HCT116 (cell line): ENCODE measurements at regions not wholly inside any gene's neighbourhood (a gene's known extent, or its start where the extent isn't known, plus 50 kb on each side); places are given as distances from the start of the nearest gene placed in this dataset.

Experiments used
- ATAC-seq: fragments of 200-7000 bp; cut with Tn5 transposase; 2 replicates; pipeline ENCODE4 v1.9.1; 2020; ENCODE audit warnings: mild to moderate bottlenecking, moderate library complexity
- BruUV-seq: library from RNA; stranded (reverse); fragments of 400-500 nt; replicated peaks from 2 replicates; lab custom pipeline; 2021; lab: Mats Ljungman, UMichigan
- CTCF ChIA-PET: fragments of 300-600 bp; sonication (Branson Sonifier 250); formaldehyde crosslinking; loops from one replicate; lab custom pipeline; 2021; ENCODE audit warnings: antibody characterized with exemption; lab: Charles Lee
- POLR2A ChIA-PET: fragments of 300-600, 350-600 bp; sonication (Branson Sonifier 250); formaldehyde crosslinking; loops from one replicate; lab custom pipeline; 2021; ENCODE audit warnings: antibody characterized with exemption; lab: Charles Lee
- RAD21 ChIA-PET, 2 experiments: fragments of 300-600 bp; sonication (Branson Sonifier 250); formaldehyde crosslinking; loops; one replicate each; lab custom pipeline; 2023; ENCODE audit warnings: low total read pairs in 2 of 2; ENCODE audit not compliant: uncharacterized antibody in 2 of 2, unreplicated experiment in 2 of 2, low non-redundant PET in 1 of 2; lab: Charles Lee
- DNase-seq: peaks from one replicate; pipeline ENCODE4 v3.0.0-alpha.2; 2010; ENCODE audit warnings: low read depth, low spot score
- H2AFZ ChIP-seq: fragments of 200-600 bp; shearing (Covaris generic), sonication (generic); 2 replicates; pipeline ENCODE4 v1.6.1; 2017; ENCODE audit warnings: low read depth, mixed run types, mixed read lengths, antibody characterized with exemption, low read length; ENCODE audit not compliant: poor library complexity, severe bottlenecking
- H3K27ac ChIP-seq: 2 replicates; pipeline ENCODE4 v1.5.1; 2012; ENCODE audit warnings: low read depth, low read length
- H3K27me3 ChIP-seq: fragments of 200-600 bp; sonication (generic); 2 replicates; pipeline ENCODE4 v1.6.1; 2016; ENCODE audit warnings: mixed run types, low read length, mixed read lengths; ENCODE audit not compliant: insufficient read depth
- H3K36me3 ChIP-seq, 2 experiments: fragments of 200-500 bp in 1 of 2; fragments of 200-600 bp in 1 of 2; sonication (Bioruptor generic) in 1 of 2; sonication (generic) in 1 of 2; 2 replicates each; pipeline versions ENCODE4 v1.5.1 to v1.6.1; 2014 to 2016; ENCODE audit warnings: low read length in 2 of 2, inconsistent platforms in 1 of 2, mixed read lengths in 1 of 2, mixed run types in 1 of 2; ENCODE audit not compliant: insufficient read depth in 2 of 2, control insufficient read depth in 1 of 2
- H3K4me1 ChIP-seq, 2 experiments: fragments of 200-600 bp in 1 of 2; sonication (generic) in 1 of 2; 2 replicates each; pipeline versions ENCODE4 v1.5.1 to v1.6.1; 2012 to 2017; ENCODE audit warnings: low read length in 2 of 2, inconsistent platforms in 1 of 2, mild to moderate bottlenecking in 1 of 2, mixed read lengths in 1 of 2, mixed run types in 1 of 2, moderate library complexity in 1 of 2; ENCODE audit not compliant: insufficient read depth in 2 of 2, control insufficient read depth in 1 of 2
- H3K4me2 ChIP-seq: fragments of 200-600 bp; sonication (generic); 2 replicates; pipeline ENCODE4 v1.6.1; 2017; ENCODE audit warnings: mixed run types, low read length, mixed read lengths
- H3K4me3 ChIP-seq, 2 experiments: fragments of 200-600 bp in 1 of 2; sonication (generic) in 1 of 2; replicated peaks in 1 of 2; 2 replicates each; pipeline ENCODE4 v1.5.1; 2011 to 2016; ENCODE audit warnings: low read length in 2 of 2, control low read depth in 1 of 2, low read depth in 1 of 2, mild to moderate bottlenecking in 1 of 2, mixed read lengths in 1 of 2, mixed run types in 1 of 2
- H3K79me2 ChIP-seq: fragments of 200-600 bp; sonication (generic); 2 replicates; pipeline ENCODE4 v1.6.1; 2017; ENCODE audit warnings: mild to moderate bottlenecking, mixed run types, low read length, moderate library complexity, mixed read lengths; ENCODE audit not compliant: insufficient read depth
- H3K9ac ChIP-seq: fragments of 200-600 bp; sonication (generic); 2 replicates; pipeline ENCODE4 v1.6.1; 2016; ENCODE audit warnings: low read length, mixed read lengths
- H3K9me2 ChIP-seq: fragments of 200-600 bp; sonication (generic), shearing (Covaris generic); 2 replicates; pipeline ENCODE4 v1.6.1; 2017; ENCODE audit warnings: mixed run types, mild to moderate bottlenecking, moderate library complexity; ENCODE audit not compliant: insufficient read depth
- H3K9me3 ChIP-seq, 2 experiments: fragments of 200-500 bp in 1 of 2; fragments of 200-600 bp in 1 of 2; sonication (Bioruptor generic) in 1 of 2; sonication (generic) in 1 of 2; 2 replicates each; pipeline ENCODE4 v1.6.1; 2014 to 2017; ENCODE audit warnings: low read length in 2 of 2, mixed read lengths in 2 of 2, inconsistent platforms in 1 of 2, low read depth in 1 of 2, mild to moderate bottlenecking in 1 of 2, mixed run types in 1 of 2, moderate library complexity in 1 of 2; ENCODE audit not compliant: control insufficient read depth in 1 of 2, insufficient read depth in 1 of 2
- H4K20me1 ChIP-seq: fragments of 200-600 bp; sonication (generic), shearing (Covaris generic); 2 replicates; pipeline ENCODE4 v1.6.1; 2017; ENCODE audit warnings: mixed run types, mild to moderate bottlenecking, moderate library complexity; ENCODE audit not compliant: insufficient read depth
- EGR1 ChIP-seq: IDR thresholded peaks from 2 replicates; pipeline ENCODE4 v1.6.1; 2012; ENCODE audit warnings: low read depth
- EZH2phosphoT487 ChIP-seq: fragments of 200-600 bp; IDR thresholded peaks from 2 replicates; pipeline ENCODE4 v1.6.1; 2018; ENCODE audit warnings: antibody characterized with exemption, borderline replicate concordance
- POLR2AphosphoS5 ChIP-seq: IDR thresholded peaks from 2 replicates; pipeline ENCODE4 v1.6.1; 2011; ENCODE audit warnings: mild to moderate bottlenecking, low read depth, low read length, moderate library complexity
- RAD21 ChIP-seq: IDR thresholded peaks from 2 replicates; pipeline ENCODE4 v1.6.1; 2012; ENCODE audit warnings: low read depth, mild to moderate bottlenecking
- TCF7L2 ChIP-seq: IDR thresholded peaks from 2 replicates; pipeline ENCODE4 v1.7.0; 2011; ENCODE audit warnings: borderline replicate concordance, inconsistent platforms; ENCODE audit not compliant: insufficient read depth, insufficient read length; ENCODE audit errors: extremely low read depth
- YY1 ChIP-seq: IDR thresholded peaks from 2 replicates; pipeline ENCODE4 v1.6.1; 2011; ENCODE audit warnings: low read length, low read depth, moderate library complexity, mild to moderate bottlenecking; ENCODE audit not compliant: insufficient replicate concordance; ENCODE audit errors: extremely low read depth
- ZFX ChIP-seq: fragments of 450-650 bp; IDR thresholded peaks from 2 replicates; pipeline ENCODE4 v1.6.1; 2017
- ZNF274 ChIP-seq: fragments of 200-500 bp; sonication (Bioruptor generic); IDR thresholded peaks from 2 replicates; pipeline ENCODE4 v1.6.1; 2014; ENCODE audit warnings: mild to moderate bottlenecking, low read depth, low read length, inconsistent platforms
- intact Hi-C: fragments of 100-400 bp; cut with micrococcal nuclease; formaldehyde crosslinking; loops from 2 replicates; pipeline ENCODE4 v1.10.0; 2022
- TF ChIP-seq, protein P1 (sequence below): IDR thresholded peaks from 2 replicates; pipeline ENCODE4 v1.6.1; 2012
- TF ChIP-seq, protein P2 (sequence below), 3 experiments: fragments of 200-600 bp in 1 of 3; sonication (generic) in 1 of 3; IDR thresholded peaks in 2 of 3; conservative IDR thresholded peaks in 1 of 3; 2 replicates each; pipeline ENCODE4 v1.5.1; 2012 to 2017; ENCODE audit warnings: low read depth in 2 of 3, low read length in 2 of 3, antibody characterized with exemption in 1 of 3, borderline replicate concordance in 1 of 3, control low read depth in 1 of 3, mild to moderate bottlenecking in 1 of 3, mixed read lengths in 1 of 3, mixed run types in 1 of 3, moderate library complexity in 1 of 3; ENCODE audit not compliant: insufficient read depth in 1 of 3
- TF ChIP-seq, protein P3 (sequence below): IDR thresholded peaks from 2 replicates; pipeline ENCODE4 v1.6.1; 2012
- TF ChIP-seq, protein P4 (sequence below): IDR thresholded peaks from 2 replicates; pipeline ENCODE4 v1.6.1; 2011; ENCODE audit warnings: mild to moderate bottlenecking, low read length, moderate library complexity; ENCODE audit not compliant: insufficient replicate concordance; ENCODE audit errors: extremely low read depth

DNA sequence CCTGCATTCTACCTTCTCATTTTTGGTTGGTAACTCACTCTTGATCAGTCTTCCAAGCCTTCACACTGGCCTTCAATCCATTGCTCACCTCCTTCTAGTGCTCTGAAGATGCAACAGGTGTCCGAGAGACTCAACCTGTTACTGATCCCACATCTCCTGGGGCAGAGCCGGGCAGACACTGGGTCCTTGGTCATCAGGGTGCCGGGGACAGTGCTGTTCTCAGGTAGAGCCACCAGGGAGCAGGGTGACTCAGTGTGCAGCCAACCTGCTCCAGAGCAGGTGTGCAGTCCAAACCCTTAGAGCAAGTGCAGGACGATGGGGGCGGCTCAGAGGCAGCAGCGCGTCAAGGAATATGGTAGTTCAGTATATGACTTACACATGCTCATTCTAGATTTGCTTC, 188.4 kb downstream of the DHX15 start:
- peak; percentile 89 for ATAC-seq
- ChIA-PET POLR2A (no interaction called here), RAD21 (no interaction called here), CTCF (no interaction called here)
- Histone ChIP-seq H3K4me1 (no peaks in the 10 kb centered on the region), H4K20me1 (no peaks in the 10 kb centered on the region), H3K9ac (no peak overlapping the region), H3K79me2 (no peaks in the 10 kb centered on the region), H2AFZ (no peak overlapping the region), H3K9me3 (no peaks in the 10 kb centered on the region), H3K27ac (no peak overlapping the region), H3K27me3 (no peaks in the 10 kb centered on the region), H3K4me2 (no peak overlapping the region), H3K4me3 (no peak overlapping the region), H3K9me2 (no peaks in the 10 kb centered on the region), H3K36me3 (no peaks in the 10 kb centered on the region)
- TF ChIP-seq RAD21 = peak; percentile 21; the same call in 1 of the 2 replicates
- TF ChIP-seq, protein P1, sequence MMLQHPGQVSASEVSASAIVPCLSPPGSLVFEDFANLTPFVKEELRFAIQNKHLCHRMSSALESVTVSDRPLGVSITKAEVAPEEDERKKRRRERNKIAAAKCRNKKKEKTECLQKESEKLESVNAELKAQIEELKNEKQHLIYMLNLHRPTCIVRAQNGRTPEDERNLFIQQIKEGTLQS = no peak
- TF ChIP-seq, protein P2, sequence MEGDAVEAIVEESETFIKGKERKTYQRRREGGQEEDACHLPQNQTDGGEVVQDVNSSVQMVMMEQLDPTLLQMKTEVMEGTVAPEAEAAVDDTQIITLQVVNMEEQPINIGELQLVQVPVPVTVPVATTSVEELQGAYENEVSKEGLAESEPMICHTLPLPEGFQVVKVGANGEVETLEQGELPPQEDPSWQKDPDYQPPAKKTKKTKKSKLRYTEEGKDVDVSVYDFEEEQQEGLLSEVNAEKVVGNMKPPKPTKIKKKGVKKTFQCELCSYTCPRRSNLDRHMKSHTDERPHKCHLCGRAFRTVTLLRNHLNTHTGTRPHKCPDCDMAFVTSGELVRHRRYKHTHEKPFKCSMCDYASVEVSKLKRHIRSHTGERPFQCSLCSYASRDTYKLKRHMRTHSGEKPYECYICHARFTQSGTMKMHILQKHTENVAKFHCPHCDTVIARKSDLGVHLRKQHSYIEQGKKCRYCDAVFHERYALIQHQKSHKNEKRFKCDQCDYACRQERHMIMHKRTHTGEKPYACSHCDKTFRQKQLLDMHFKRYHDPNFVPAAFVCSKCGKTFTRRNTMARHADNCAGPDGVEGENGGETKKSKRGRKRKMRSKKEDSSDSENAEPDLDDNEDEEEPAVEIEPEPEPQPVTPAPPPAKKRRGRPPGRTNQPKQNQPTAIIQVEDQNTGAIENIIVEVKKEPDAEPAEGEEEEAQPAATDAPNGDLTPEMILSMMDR (IDR thresholded peaks at IDR 0.05 in 2 of 3, conservative IDR thresholded peaks at IDR 0.05 in 1 of 3; ENCODE audit: borderline replicate concordance in 1 of 3, insufficient read depth in 1 of 3, low read depth in 2 of 3, low read length in 2 of 3) = peak in 2 of 3 experiments; percentile 28 to 38; a peak in 3 of 6 replicates
- BruUV-seq = no TSS peak
- intact Hi-C loops = no loop called here
- DNase-seq = no peak

DNA sequence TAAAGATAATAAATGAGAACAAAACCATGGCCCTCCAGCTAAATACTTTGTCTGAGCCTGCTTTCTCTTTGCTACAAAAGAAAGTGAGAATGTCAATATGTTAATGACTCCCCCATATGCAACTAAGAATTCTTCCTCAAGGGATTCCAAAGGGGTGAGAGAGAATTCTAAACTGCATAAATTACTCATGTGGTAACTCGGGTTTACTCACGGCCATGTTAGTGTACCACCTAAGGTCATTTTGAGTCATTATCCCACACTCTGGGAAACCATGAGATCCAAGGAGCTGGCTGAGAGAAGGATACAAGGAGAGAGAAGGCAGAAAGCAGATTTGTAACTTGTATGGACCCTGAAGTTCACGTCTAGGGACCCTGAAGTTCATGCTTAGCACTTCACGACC, 190.3 kb downstream of the DHX15 start:
- no TSS peak for BruUV-seq
- DNase-seq (no peak), ATAC-seq (no peak)
- Histone ChIP-seq H3K4me2 (no peak overlapping the region), H3K4me3 (no peak overlapping the region), H4K20me1 (no peaks in the 10 kb centered on the region), H3K27me3 (no peaks in the 10 kb centered on the region), H2AFZ (no peak overlapping the region), H3K9me2 (no peaks in the 10 kb centered on the region), H3K36me3 (no peaks in the 10 kb centered on the region), H3K9me3 (no peaks in the 10 kb centered on the region), H3K4me1 (no peaks in the 10 kb centered on the region), H3K27ac (no peak overlapping the region), H3K79me2 (no peaks in the 10 kb centered on the region), H3K9ac (no peak overlapping the region)
- intact Hi-C loops = no loop called here
- POLR2A ChIA-PET = no interaction called here
- CTCF ChIA-PET = no interaction called here
- RAD21 ChIA-PET = no interaction called here
- TF ChIP-seq, protein P3, sequence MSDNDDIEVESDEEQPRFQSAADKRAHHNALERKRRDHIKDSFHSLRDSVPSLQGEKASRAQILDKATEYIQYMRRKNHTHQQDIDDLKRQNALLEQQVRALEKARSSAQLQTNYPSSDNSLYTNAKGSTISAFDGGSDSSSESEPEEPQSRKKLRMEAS = no peak
- no peak for TF ChIP-seq YY1
- no peak for TF ChIP-seq EGR1
- TF ChIP-seq TCF7L2 = no peak
- TF ChIP-seq, protein P4, sequence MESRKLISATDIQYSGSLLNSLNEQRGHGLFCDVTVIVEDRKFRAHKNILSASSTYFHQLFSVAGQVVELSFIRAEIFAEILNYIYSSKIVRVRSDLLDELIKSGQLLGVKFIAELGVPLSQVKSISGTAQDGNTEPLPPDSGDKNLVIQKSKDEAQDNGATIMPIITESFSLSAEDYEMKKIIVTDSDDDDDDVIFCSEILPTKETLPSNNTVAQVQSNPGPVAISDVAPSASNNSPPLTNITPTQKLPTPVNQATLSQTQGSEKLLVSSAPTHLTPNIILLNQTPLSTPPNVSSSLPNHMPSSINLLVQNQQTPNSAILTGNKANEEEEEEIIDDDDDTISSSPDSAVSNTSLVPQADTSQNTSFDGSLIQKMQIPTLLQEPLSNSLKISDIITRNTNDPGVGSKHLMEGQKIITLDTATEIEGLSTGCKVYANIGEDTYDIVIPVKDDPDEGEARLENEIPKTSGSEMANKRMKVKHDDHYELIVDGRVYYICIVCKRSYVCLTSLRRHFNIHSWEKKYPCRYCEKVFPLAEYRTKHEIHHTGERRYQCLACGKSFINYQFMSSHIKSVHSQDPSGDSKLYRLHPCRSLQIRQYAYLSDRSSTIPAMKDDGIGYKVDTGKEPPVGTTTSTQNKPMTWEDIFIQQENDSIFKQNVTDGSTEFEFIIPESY = no peak
- no peak for TF ChIP-seq POLR2AphosphoS5
- no peak for TF ChIP-seq ZNF274
- no peak for TF ChIP-seq EZH2phosphoT487
- no peak for TF ChIP-seq ZFX
- TF ChIP-seq, protein P1 = no peak
